ENCODE measurements at regions not wholly inside any gene's neighbourhood (a gene's known extent, or its start where the extent isn't known, plus 50 kb on each side); places are given as distances from the start of the nearest gene placed in this dataset.

GRCh38 chr17:71464751-71465150 is 656.1 kb upstream of the SOX9 start:
- TF ChIP-seq CTCF (IDR thresholded peaks at IDR 0.05) (no peak), POLR2A (IDR thresholded peaks at IDR 0.05) (no peak)

Measured in Peyer's patch (tissue), 4 donors.